GM18858 (cell line): ENCODE measurements at regions not wholly inside any gene's neighbourhood (a gene's known extent, or its start where the extent isn't known, plus 50 kb on each side); places are given as distances from the start of the nearest gene placed in this dataset.

ENCODE experiments used
- ATAC-seq: cut with Tn5 transposase; IDR thresholded peaks from one replicate; pipeline ENCODE4 v1.9.1; 2021; ENCODE audit not compliant: unreplicated experiment

DNA sequence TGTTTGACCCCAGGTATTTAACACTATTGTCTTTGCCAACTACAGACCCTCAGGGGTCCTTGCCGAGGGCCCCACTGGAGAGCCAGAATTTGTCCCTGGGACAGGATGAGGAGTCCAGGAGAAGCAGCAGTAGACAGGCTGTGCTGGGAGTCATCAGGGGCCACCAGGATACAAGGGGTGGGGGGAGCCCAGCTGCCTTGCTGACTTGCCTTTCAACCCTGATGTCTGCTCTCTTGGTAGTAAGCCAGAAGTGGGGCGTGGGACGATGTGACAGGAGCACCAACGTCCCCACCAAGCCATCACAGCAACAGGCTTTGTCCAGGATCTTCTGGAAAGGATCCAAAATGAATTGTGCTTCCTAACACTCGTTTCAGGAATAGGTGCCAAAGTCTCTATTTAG is 62.4 kb upstream of the CDCA7L start:
- no peak for ATAC-seq

GRCh38 chr7:22005151-22005550 is 59.5 kb upstream of the CDCA7L start:
- ATAC-seq: no peak

GRCh38 chr7:22002726-22003125 is 57.0 kb upstream of the CDCA7L start:
- ATAC-seq: no peak

DNA sequence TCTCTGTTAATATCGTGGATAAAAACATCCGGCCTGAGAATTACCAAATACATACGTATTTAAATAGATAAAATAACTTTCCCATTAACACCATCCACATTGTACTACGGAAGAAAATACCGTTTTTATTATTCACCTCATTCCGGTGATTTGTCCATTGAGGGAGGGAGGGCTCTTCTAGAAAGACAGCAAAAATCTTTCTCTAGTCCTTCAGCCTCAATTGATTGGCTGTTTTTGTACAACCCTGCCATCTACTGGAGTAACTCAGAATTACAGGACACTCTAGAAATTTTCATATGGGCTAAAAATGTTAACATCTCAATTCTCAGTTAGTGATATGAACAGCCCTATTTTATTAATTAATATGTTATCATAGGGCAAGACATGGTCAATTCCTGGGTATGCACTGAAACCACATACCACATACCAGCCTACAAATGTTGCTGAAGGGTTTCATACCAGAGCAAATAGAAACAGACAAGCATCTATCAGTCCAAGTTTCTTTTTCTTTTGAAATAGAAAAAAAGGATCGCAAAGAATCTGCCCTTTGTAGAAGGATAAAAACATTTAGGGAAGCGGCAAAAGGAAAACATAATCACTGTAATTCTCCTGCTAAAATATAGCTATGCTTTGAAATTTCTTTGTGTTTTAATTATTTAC is 55.8 kb upstream of the CDCA7L start:
- ATAC-seq: peak; percentile 57

- ATAC-seq: no peak
These were observed 54.2 kb upstream of the CDCA7L start for GRCh38 chr7:21999896-22000295.

- no peak for ATAC-seq
These were observed 50.9 kb upstream of the CDCA7L start for GRCh38 chr7:21996641-21997040.
